Ureter (tissue), 1 donor: ENCODE measurements at regions not wholly inside any gene's neighbourhood (a gene's known extent, or its start where the extent isn't known, plus 50 kb on each side); places are given as distances from the start of the nearest gene placed in this dataset.

Experiments used
- DNase-seq: peaks from one replicate; pipeline ENCODE4 v3.0.0-alpha.2; 2020; ENCODE audit warnings: low spot score
- donor health status: DM: yes; HTN: yes; CAD: no.

- no peak for DNase-seq
These were observed 185.4 kb downstream of the TTLL7 start for GRCh38 chr1:83813576-83813975.

GRCh38 chr1:83810144-83810543 lies 188.8 kb downstream of the TTLL7 start:
- no peak for DNase-seq

- no peak for DNase-seq
These were observed 190.4 kb downstream of the TTLL7 start for GRCh38 chr1:83808536-83808935.

GRCh38 chr1:83807821-83808220 lies 191.1 kb downstream of the TTLL7 start:
- DNase-seq: no peak

GRCh38 chr1:83807231-83807630 lies 191.7 kb downstream of the TTLL7 start:
- no peak for DNase-seq

- DNase-seq: no peak
These were observed 193.0 kb downstream of the TTLL7 start for GRCh38 chr1:83805921-83806320.

- no peak for DNase-seq
These were observed 196.3 kb downstream of the TTLL7 start for GRCh38 chr1:83802460-83803152.

GRCh38 chr1:83802023-83802422 lies 196.9 kb downstream of the TTLL7 start:
- DNase-seq: no peak

GRCh38 chr1:83800066-83800465 lies 198.9 kb downstream of the TTLL7 start:
- no peak for DNase-seq

- DNase-seq: no peak
These were observed 199.3 kb downstream of the TTLL7 start for GRCh38 chr1:83799594-83799993.

GRCh38 chr1:83798965-83799364 lies 200.0 kb downstream of the TTLL7 start:
- no peak for DNase-seq

GRCh38 chr1:83796409-83796808 lies 202.5 kb downstream of the TTLL7 start:
- no peak for DNase-seq

GRCh38 chr1:83794384-83794783 lies 204.5 kb downstream of the TTLL7 start:
- DNase-seq: no peak

GRCh38 chr1:83791821-83792437 lies 207.0 kb downstream of the TTLL7 start:
- no peak for DNase-seq

GRCh38 chr1:83790446-83790845 lies 208.5 kb downstream of the TTLL7 start:
- DNase-seq: no peak

GRCh38 chr1:83787246-83787998 lies 211.5 kb downstream of the TTLL7 start:
- DNase-seq: no peak

- DNase-seq: no peak
These were observed 217.3 kb downstream of the TTLL7 start for GRCh38 chr1:83781667-83782066.

- no peak for DNase-seq
These were observed 219.4 kb downstream of the TTLL7 start for GRCh38 chr1:83779565-83779964.

GRCh38 chr1:83777758-83778101 lies 221.2 kb downstream of the TTLL7 start:
- DNase-seq: no peak

- no peak for DNase-seq
These were observed 221.8 kb downstream of the TTLL7 start for GRCh38 chr1:83776913-83777757.

GRCh38 chr1:83775977-83776603 lies 222.8 kb downstream of the TTLL7 start:
- no peak for DNase-seq

- no peak for DNase-seq
These were observed 225.9 kb downstream of the TTLL7 start for GRCh38 chr1:83773059-83773458.
